Prostate gland (tissue), 2 donors: ENCODE measurements at regions not wholly inside any gene's neighbourhood (a gene's known extent, or its start where the extent isn't known, plus 50 kb on each side); places are given as distances from the start of the nearest gene placed in this dataset.

Experiments
- DNase-seq: peaks from one replicate; pipeline ENCODE4 v3.0.0-alpha.2; 2019; ENCODE audit warnings: low spot score
- H3K27ac ChIP-seq, 2 donors: fragments of 200-600 bp; sonication (generic); 2 replicates each; pipeline ENCODE4 v1.5.1; 2017 to 2019
- H3K27me3 ChIP-seq: fragments of 200-600 bp; sonication (generic); replicated peaks from 2 replicates; pipeline ENCODE4 v1.5.1; 2019; ENCODE audit not compliant: insufficient read depth
- H3K36me3 ChIP-seq, 2 donors: fragments of 200-600 bp; sonication (generic); 1 replicate in 1 of 2; 2 replicates in 1 of 2; pipeline versions ENCODE4 v1.5.1 to v1.8.1; 2017 to 2019
- H3K4me1 ChIP-seq: fragments of 200-600 bp; sonication (generic); replicated peaks from 2 replicates; pipeline ENCODE4 v1.5.1; 2019
- H3K4me3 ChIP-seq, 2 donors: fragments of 200-600 bp; sonication (generic); 2 replicates each; pipeline ENCODE4 v1.5.1; 2017 to 2019
- H3K9me3 ChIP-seq: fragments of 200-600 bp; sonication (generic); 2 replicates; pipeline ENCODE4 v1.5.1; 2017
- CTCF ChIP-seq, 4 experiments: fragments of 200-600 bp in 2 of 4; fragments of 450-650 bp in 2 of 4; sonication (generic) in 2 of 4; IDR thresholded peaks; 1 replicate in 3 of 4; 2 replicates in 1 of 4; pipeline ENCODE4 v1.5.1; 2016 to 2019; ENCODE audit warnings: antibody characterized with exemption in 4 of 4, mild to moderate bottlenecking in 2 of 4, moderate library complexity in 2 of 4
- POLR2A ChIP-seq: fragments of 450-650 bp; IDR thresholded peaks from one replicate; pipeline ENCODE4 v1.6.1; 2016; ENCODE audit warnings: antibody characterized with exemption, mild to moderate bottlenecking
- POLR2AphosphoS5 ChIP-seq: sonication (generic); formaldehyde crosslinking; IDR thresholded peaks from one replicate; pipeline ENCODE4 v1.6.1; 2017; ENCODE audit warnings: antibody characterized with exemption
- WGBS: methylation state at CpG from one replicate; pipeline ENCODE4 v1.1.5; 2018; 5-methylcytosine and 5-hydroxymethylcytosine counted together
- intact Hi-C: fragments of 100-400 bp; cut with DNase I; formaldehyde crosslinking; loops from one replicate; pipeline ENCODE4 v1.14.2; 2022

GRCh38 chr3:177357352-177358090 lies 160.2 kb upstream of the TBL1XR1 start:
- WGBS, result 21% methylated on average over 5 of the region's 5 CpGs
- Histone ChIP-seq H3K27ac (peak overlapping the region; percentile 75 to 88), H3K9me3 (no peaks in the 10 kb centered on the region), H3K4me1 (peaks cover 26% of the 10 kb centered on the region), H3K36me3 (no peaks in the 10 kb centered on the region), H3K27me3 (no peaks in the 10 kb centered on the region), H3K4me3 (no peak overlapping the region)
- intact Hi-C loops, result loop anchor here (10.0 kb wide), 2 partner anchors 717 to 1027 kb away; no protein-coding TSS in a partner anchor
- peak in 1 of 4 experiments; percentile 2 for TF ChIP-seq CTCF (IDR thresholded peaks at IDR 0.05)
- TF ChIP-seq POLR2AphosphoS5, result no peak
- no peak for DNase-seq

GRCh38 chr3:177358091-177358976 lies 161.1 kb upstream of the TBL1XR1 start:
- DNase-seq, result no peak
- WGBS, result 35% methylated on average over 15 of the region's 15 CpGs
- Histone ChIP-seq H3K4me3 (no peak overlapping the region), H3K9me3 (no peaks in the 10 kb centered on the region), H3K36me3 (no peaks in the 10 kb centered on the region), H3K27me3 (no peaks in the 10 kb centered on the region), H3K4me1 (peaks cover 26% of the 10 kb centered on the region), H3K27ac (peak overlapping the region; percentile 75 to 88)
- TF ChIP-seq POLR2AphosphoS5, result no peak
- no peak for TF ChIP-seq POLR2A
- TF ChIP-seq CTCF (IDR thresholded peaks at IDR 0.05), result no peak
- intact Hi-C loops, result loop anchor here (10.0 kb wide), 2 partner anchors 716 to 1026 kb away; no protein-coding TSS in a partner anchor

GRCh38 chr3:177358977-177359592 lies 161.8 kb upstream of the TBL1XR1 start:
- TF ChIP-seq POLR2AphosphoS5 (no peak), CTCF (IDR thresholded peaks at IDR 0.05) (no peak), POLR2A (no peak)
- peak overlapping the region; percentile 75 to 88 for H3K27ac ChIP-seq
- peak overlapping the region in 1 of 2 donors; percentile 29 for H3K4me3 ChIP-seq
- no peaks in the 10 kb centered on the region for H3K27me3 ChIP-seq
- 56% methylated on average over 31 of the region's 31 CpGs for WGBS
- H3K9me3 ChIP-seq, result no peaks in the 10 kb centered on the region
- peaks cover 26% of the 10 kb centered on the region for H3K4me1 ChIP-seq
- H3K36me3 ChIP-seq, result no peaks in the 10 kb centered on the region
- DNase-seq, result no peak
- intact Hi-C loops, result loop anchor here (1.0 to 10.0 kb wide), 3 partner anchors 162 to 1026 kb away; partner anchors contain the start of gene TBL1XR1

GRCh38 chr3:177359593-177360357 lies 162.5 kb upstream of the TBL1XR1 start:
- intact Hi-C loops, result loop anchor here (1.0 to 10.0 kb wide), 8 partner anchors 83 to 1025 kb away; partner anchors contain the start of gene TBL1XR1
- peaks cover 26% of the 10 kb centered on the region for H3K4me1 ChIP-seq
- H3K4me3 ChIP-seq, result peak overlapping the region; percentile 2 to 29
- no peaks in the 10 kb centered on the region for H3K36me3 ChIP-seq
- peak overlapping the region; percentile 75 to 88 for H3K27ac ChIP-seq
- TF ChIP-seq CTCF (IDR thresholded peaks at IDR 0.05) (peak in 1 of 4 experiments; percentile 18), POLR2A (peak; percentile 41), POLR2AphosphoS5 (peak; percentile 99)
- H3K9me3 ChIP-seq, result no peaks in the 10 kb centered on the region
- H3K27me3 ChIP-seq, result no peaks in the 10 kb centered on the region
- DNase-seq, result peak; percentile 95
- WGBS, result 1% methylated on average over 40 of the region's 40 CpGs
